ENCODE measurements at regions not wholly inside any gene's neighbourhood (a gene's known extent, or its start where the extent isn't known, plus 50 kb on each side); places are given as distances from the start of the nearest gene placed in this dataset.
A peak's percentile ranks its signal among the peaks of the same experiment; 100 is the strongest.
"Not testable (repeated sequence)": the region's sequence is repeated elsewhere in the genome, so short reads cannot be mapped to it uniquely, and the experiment has no call there.

- not testable (repeated sequence) for DNase-seq (ENCODE audit: low read depth)
These were observed 279.9 kb downstream of the PLS3 start for GRCh38 chrX:115840729-115841409.

DNA sequence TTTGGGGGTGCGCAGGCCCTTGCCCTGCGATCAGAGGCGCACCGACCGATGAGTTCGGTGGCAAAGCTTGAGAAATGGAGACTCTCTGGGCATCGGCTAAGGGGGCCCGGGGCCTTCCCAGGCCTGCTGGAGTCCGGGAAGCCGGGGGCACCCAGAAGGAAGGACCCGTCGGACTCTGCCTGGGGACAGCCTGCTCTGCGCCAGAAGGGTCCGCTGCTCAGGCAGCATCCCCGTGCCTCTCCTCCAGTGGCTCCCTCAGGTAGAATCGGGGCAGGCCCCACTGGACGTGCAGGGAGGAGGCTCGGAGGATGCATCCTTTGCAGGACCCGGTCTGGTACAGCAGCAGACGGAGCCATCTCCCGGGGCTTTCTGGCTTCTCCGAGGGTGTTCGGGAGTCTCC lies 290.0 kb downstream of the PLS3 start:
- not testable (repeated sequence) for DNase-seq (ENCODE audit: low read depth)

DNA sequence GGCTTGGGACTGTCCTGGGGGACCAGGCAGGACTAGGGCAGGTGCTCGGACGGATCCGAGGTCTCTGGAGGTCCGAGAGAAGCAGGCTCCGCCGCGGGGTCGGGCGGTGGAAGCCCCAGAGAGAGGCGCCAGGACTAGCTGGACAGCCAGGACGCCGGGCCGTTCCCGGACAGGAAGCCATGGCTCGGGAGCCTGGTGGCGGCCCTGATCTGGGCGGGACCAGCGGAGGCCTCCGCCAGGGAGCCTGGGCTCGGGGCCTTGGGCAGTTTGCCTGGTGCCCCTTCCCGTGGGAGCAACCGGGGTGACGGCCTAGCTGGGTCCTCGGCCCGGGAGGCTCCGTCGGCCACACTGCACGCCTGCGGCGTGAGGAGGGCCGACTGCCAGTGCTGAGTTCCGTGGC lies 292.3 kb downstream of the PLS3 start:
- not testable (repeated sequence) for DNase-seq (ENCODE audit: low read depth)

- DNase-seq (ENCODE audit: low read depth), result not testable (repeated sequence)
These were observed 289.4 kb upstream of the AGTR2 start for GRCh38 chrX:115881170-115881569.

DNA sequence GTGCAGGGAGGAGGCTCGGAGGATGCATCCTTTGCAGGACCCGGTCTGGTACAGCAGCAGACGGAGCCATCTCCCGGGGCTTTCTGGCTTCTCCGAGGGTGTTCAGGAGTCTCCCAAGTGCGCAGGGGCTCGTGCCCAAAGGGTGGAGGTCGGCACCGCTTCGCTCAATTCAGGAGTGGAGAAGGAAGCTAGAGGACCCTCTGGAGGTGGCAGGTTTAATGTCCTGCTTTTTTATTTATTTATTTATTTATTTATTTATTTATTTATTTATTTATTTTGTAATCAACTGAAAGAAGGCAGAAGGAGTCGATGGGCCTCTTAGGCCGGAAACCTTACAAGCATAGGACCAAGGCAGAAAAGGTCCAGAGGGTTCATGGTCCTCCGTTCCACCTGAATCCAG lies 286.4 kb upstream of the AGTR2 start:
- not testable (repeated sequence) for DNase-seq (ENCODE audit: low read depth)

DNA sequence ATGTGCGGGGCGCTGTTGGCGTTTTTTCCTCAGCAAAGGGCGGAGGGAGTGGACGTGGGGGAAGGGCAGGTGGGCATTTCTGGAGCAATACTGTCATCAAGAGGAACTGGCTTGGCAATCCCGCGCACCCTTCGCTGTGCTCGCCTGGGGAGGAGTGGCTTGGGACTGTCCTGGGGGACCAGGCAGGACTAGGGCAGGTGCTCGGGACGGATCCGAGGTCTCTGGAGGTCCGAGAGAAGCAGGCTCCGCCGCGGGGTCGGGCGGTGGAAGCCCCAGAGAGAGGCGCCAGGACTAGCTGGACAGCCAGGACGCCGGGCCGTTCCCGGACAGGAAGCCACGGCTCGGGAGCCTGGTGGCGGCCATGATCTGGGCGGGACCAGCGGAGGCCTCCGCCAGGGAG lies 282.5 kb upstream of the AGTR2 start:
- peak; percentile 31 for DNase-seq (ENCODE audit: low read depth)

- DNase-seq (ENCODE audit: low read depth), result not testable (repeated sequence)
These were observed 282.0 kb upstream of the AGTR2 start for GRCh38 chrX:115888519-115888918.

DNA sequence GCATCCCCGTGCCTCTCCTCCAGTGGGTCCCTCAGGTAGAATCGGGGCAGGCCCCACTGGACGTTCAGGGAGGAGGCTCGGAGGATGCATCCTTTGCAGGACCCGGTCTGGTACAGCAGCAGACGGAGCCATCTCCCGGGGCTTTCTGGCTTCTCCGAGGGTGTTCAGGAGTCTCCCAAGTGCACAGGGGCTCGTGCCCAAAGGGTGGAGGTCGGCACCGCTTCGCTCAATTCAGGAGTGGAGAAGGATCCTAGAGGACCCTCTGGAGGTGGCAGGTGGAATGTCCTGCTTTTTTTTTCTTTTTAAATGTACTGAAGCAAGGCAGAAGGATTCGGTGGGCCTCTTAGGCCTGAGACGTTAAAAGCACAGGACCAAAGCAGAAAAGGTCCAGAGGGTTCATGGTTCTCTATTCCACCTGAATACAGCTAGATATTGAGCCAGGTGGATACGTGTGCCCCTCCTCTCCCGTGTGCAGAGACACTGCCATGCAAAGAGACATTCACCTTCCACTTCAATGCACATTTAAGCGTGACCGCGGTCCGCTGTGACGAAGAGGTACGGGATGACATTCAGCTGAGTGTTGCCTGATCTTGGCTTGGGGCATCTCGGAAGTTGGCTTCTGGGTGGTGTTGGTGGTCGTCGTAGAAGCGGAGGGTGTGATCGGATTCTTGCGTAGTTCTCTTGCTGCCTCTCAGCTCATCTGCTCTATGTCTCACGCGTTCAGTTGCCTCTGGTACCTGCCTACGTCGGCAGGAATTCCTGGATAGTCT lies 281.2 kb upstream of the AGTR2 start:
- no peak for DNase-seq (ENCODE audit: low read depth)

DNA sequence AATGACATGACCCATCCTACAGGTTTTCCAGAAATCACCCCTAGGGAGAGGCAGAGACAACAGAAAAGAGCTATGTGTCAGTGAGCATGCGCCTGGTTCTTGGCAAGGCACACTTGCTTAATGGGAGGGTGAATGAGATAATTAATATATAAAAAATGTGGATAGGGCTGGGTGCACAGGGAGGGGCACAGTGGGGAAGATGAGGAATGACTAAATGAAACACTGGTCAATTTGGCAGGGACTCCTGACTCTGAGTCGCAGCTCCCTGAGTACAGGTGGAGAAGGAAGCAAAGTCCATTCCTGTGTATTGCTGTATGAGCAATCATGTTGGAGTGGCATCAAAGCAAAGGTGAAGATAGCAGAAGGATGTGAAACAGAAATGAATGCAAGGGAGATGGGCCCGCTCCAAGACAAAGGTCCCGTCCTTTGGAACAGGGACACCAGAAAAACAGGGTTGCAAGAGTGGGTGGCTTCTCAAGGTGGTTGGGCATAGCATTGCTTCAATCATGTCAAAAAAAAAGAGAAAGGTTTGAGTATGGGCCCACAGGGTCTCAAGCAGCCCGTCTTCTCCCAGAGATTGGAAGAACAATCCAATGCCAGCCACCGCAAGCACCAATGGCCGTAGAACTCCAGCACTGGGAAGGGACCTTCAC lies 278.4 kb upstream of the AGTR2 start:
- peak; percentile 3 for DNase-seq (ENCODE audit: low read depth)

- DNase-seq (ENCODE audit: low read depth), result peak; percentile 90
These were observed 277.5 kb upstream of the AGTR2 start for GRCh38 chrX:115892787-115893671.

DNA sequence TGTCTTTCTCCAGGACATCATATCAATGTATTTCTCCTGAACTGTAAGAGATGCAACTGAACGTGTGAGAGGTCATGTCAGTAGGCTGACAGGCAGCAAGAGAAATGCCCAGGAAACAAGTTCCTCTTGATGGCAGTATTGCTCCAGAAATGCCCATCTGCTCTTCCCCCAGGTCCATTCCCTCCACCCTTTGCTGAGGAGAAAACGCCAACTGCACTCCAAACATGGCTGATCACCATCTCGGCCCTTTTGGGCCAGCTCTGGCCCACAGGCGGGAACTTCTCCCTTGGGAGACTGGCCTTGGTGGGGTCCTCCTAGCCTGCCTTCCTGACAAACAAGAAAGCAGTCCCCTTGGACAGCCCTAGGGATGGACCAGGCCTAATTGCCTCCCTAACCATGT lies 276.5 kb upstream of the AGTR2 start:
- DNase-seq (ENCODE audit: low read depth), result peak; percentile 57

- DNase-seq (ENCODE audit: low read depth), result no peak
These were observed 274.7 kb upstream of the AGTR2 start for GRCh38 chrX:115895678-115896329.

DNA sequence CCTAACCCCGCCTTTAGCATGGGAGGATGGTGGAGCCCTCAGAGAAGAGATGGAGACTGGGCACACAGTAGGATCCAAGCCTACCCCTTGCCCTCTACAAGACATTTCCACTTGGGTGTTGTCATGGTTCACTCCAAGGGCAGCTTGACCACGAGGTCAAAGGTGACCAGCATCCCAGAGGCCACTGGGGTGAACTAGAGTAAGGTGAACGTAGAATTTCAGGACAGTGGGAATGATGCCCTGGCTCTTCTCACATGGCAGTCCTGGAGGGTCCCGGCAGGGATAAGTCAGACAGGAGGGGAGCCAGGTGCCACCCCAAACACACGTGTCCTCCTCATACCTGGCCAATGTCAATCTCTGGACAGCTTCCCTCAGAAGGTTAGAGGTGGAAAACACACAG lies 274.2 kb upstream of the AGTR2 start:
- DNase-seq (ENCODE audit: low read depth), result no peak

- DNase-seq (ENCODE audit: low read depth), result no peak
These were observed 272.6 kb upstream of the AGTR2 start for GRCh38 chrX:115897956-115898355.

DNA sequence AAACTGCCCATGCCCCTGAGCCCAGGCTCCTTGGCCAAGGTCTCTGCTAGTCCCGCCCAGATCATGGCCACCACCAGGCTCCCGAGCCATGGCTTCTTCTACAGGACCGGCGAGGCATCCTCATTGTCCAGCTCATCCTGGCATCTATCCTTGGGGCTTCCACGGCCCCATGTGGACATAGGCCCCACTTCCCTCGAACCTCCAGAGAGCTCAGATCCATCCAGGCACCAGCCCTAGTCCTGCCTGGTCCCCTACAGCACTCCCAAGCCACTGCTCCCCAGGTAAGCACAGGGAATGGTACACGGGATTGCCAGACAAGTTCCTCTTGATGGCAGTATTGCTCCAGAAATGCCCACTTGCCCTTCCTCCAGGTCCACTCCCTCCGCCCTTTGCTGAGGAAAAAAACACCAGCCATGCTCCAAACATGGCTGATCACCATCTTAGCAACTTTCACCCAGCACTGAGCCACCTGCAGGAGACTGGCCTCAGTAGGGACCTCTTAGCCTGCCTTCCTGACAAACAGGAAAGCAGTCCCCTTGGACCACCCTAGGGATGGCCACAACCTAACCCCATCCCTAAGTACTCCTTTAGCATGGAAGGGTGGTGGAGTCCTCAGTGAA lies 272.1 kb upstream of the AGTR2 start:
- peak; percentile 58 for DNase-seq (ENCODE audit: low read depth)

DNA sequence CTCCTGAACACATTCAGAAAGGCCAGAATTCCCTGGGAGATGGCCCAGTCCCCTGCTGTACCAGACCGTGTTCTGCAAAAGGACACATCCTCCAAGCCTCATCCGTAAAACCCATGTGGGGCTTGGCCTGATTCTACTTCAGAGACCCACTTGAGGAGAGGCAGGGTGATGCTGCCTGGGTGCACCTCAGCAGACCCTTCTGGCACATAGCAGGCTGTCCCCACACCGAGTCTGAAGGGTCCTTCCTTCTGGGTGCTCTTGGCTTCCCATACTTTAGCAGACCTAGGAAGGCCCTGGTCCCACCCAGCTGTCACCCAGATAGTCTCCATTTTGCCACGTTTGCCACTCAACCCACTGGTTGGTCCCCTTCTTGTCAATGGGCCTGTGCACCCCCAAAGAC lies 270.1 kb upstream of the AGTR2 start:
- no peak for DNase-seq (ENCODE audit: low read depth)

GRCh38 chrX:115901241-115901640 lies 269.3 kb upstream of the AGTR2 start:
- no peak for DNase-seq (ENCODE audit: low read depth)

GRCh38 chrX:115902995-115903394 lies 267.5 kb upstream of the AGTR2 start:
- DNase-seq (ENCODE audit: low read depth), result no peak

GRCh38 chrX:115906276-115906675 lies 264.3 kb upstream of the AGTR2 start:
- DNase-seq (ENCODE audit: low read depth), result no peak

GRCh38 chrX:115906881-115907280 lies 263.7 kb upstream of the AGTR2 start:
- no peak for DNase-seq (ENCODE audit: low read depth)

- no peak for DNase-seq (ENCODE audit: low read depth)
These were observed 261.5 kb upstream of the AGTR2 start for GRCh38 chrX:115909017-115909416.
